WI38 (cell line): ENCODE measurements at regions not wholly inside any gene's neighbourhood (a gene's known extent, or its start where the extent isn't known, plus 50 kb on each side); places are given as distances from the start of the nearest gene placed in this dataset.

Experiments used
- H3K4me3 ChIP-seq: 2 replicates; pipeline ENCODE4 v1.5.1; 2011; ENCODE audit warnings: low read depth, mild to moderate bottlenecking, control low read depth, low read length
- CTCF ChIP-seq: IDR thresholded peaks from 2 replicates; pipeline ENCODE4 v1.5.1; 2012; ENCODE audit warnings: low read depth, mild to moderate bottlenecking, control low read depth, low read length

DNA sequence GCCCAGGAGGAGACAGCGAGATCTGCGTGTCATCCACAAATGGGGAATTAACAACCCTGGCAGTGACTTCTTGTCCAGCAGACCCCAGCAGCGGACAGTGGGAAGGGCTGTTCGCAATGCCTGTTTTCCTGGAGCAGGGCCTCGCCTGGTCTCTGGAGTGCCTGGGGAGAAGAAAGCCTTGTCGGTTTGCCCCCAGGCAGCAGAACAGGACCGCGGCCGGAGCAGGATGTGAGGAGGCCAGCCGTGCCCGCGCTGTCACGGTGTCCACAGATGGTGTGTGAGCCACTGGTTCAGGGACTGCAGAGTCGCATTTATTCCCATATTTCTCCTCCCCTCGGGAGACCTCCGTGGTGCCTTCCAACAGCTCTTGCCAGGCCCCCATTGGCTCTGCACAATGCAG, 68.5 kb upstream of the GSE1 start:
- no peak overlapping the region for H3K4me3 ChIP-seq
- no peak for TF ChIP-seq CTCF

GRCh38 chr16:85545227-85545818, 67.8 kb upstream of the GSE1 start:
- no peak for TF ChIP-seq CTCF
- no peak overlapping the region for H3K4me3 ChIP-seq

DNA sequence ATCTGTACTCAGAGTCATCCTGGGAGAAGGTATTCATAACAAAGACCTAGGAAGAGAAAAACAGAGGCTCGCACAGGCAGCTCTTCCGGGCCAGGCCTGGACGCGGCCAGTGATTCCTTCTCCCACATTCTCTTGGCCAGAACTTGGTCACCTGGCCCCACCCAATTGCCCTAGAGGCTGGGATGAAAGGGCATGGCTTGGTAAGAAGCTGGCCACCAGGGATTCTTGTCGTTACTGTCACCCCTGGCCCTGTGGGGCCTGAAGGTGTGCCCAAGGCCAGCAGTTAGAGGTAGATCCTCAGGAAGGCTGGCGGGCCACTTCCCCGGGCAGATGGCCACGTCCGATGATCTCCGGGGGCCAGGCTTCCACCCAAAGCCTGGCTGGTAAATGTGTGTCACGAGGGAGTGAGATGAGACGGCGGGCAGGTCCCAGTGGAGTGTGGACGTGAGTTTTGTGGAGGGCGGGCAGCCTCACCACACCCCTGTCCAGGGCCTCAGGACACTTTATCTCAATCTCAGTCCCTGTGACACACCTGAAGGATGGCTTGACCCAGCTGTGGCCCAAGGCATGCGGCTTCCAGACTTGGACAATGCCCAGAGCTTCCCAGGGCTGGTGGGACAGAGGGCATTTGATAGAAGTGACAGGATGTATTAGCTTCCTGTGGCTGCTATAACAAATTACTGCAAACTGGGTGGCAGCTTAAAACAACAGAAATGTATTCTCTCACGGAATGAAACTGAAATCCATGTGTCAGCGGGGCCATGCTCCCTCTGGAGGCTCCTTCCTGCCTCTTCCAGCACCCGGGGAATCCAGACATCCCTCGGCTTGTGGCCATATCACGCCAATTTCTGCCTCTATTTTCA, 66.3 kb upstream of the GSE1 start:
- TF ChIP-seq CTCF = no peak
- H3K4me3 ChIP-seq = no peak overlapping the region

GRCh38 chr16:85548375-85548774, 64.7 kb upstream of the GSE1 start:
- H3K4me3 ChIP-seq = no peak overlapping the region
- no peak for TF ChIP-seq CTCF

- TF ChIP-seq CTCF = no peak
- no peak overlapping the region for H3K4me3 ChIP-seq
Measured at GRCh38 chr16:85549766-85550421, 63.2 kb upstream of the GSE1 start.

- no peak overlapping the region for H3K4me3 ChIP-seq
- TF ChIP-seq CTCF = no peak
Measured at GRCh38 chr16:85550422-85550864, 62.7 kb upstream of the GSE1 start.
